ENCODE measurements at regions not wholly inside any gene's neighbourhood (a gene's known extent, or its start where the extent isn't known, plus 50 kb on each side); places are given as distances from the start of the nearest gene placed in this dataset.

DNA sequence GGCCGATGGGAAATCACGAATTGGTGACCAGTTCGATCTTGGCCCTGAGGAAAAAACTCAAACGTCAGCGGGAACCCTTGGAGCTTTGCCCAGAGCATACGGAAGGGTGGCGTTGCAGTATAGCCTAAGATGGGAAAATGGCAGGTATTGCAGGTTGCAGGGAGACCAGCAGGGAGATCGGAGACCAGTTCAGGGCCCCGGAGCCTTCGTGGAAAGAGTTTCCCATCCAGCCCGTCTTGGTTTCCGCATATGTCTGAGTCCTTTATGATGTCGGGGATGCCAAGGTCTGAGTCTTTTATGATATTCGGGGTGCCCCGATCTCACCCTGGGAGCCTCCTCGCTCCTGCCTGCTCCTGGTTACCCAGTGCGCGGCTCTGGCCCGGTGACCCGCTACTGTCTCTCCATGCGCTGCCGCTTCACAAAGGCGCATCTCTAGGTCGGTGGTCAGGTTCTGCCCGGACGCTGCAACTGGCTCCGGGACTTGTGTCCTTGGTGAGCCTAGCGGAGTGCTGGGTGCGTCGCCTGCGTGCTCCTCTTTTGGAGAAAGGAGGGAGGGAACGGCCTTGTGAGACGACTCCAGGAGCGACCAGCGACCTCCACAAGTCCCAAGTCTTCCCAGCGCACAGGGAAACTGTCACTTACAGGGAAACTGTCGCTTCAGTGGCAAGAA, 94.2 kb downstream of the PRKAB2 start:
- TF ChIP-seq, protein P1, sequence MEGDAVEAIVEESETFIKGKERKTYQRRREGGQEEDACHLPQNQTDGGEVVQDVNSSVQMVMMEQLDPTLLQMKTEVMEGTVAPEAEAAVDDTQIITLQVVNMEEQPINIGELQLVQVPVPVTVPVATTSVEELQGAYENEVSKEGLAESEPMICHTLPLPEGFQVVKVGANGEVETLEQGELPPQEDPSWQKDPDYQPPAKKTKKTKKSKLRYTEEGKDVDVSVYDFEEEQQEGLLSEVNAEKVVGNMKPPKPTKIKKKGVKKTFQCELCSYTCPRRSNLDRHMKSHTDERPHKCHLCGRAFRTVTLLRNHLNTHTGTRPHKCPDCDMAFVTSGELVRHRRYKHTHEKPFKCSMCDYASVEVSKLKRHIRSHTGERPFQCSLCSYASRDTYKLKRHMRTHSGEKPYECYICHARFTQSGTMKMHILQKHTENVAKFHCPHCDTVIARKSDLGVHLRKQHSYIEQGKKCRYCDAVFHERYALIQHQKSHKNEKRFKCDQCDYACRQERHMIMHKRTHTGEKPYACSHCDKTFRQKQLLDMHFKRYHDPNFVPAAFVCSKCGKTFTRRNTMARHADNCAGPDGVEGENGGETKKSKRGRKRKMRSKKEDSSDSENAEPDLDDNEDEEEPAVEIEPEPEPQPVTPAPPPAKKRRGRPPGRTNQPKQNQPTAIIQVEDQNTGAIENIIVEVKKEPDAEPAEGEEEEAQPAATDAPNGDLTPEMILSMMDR (conservative IDR thresholded peaks at IDR 0.05; ENCODE audit: low read depth, low read length), result no peak
- no peak for TF ChIP-seq CEBPB (IDR thresholded peaks at IDR 0.05; ENCODE audit: low read depth, low read length)

Data from IMR-90 (cell line).